ENCODE measurements at regions not wholly inside any gene's neighbourhood (a gene's known extent, or its start where the extent isn't known, plus 50 kb on each side); places are given as distances from the start of the nearest gene placed in this dataset.

DNA sequence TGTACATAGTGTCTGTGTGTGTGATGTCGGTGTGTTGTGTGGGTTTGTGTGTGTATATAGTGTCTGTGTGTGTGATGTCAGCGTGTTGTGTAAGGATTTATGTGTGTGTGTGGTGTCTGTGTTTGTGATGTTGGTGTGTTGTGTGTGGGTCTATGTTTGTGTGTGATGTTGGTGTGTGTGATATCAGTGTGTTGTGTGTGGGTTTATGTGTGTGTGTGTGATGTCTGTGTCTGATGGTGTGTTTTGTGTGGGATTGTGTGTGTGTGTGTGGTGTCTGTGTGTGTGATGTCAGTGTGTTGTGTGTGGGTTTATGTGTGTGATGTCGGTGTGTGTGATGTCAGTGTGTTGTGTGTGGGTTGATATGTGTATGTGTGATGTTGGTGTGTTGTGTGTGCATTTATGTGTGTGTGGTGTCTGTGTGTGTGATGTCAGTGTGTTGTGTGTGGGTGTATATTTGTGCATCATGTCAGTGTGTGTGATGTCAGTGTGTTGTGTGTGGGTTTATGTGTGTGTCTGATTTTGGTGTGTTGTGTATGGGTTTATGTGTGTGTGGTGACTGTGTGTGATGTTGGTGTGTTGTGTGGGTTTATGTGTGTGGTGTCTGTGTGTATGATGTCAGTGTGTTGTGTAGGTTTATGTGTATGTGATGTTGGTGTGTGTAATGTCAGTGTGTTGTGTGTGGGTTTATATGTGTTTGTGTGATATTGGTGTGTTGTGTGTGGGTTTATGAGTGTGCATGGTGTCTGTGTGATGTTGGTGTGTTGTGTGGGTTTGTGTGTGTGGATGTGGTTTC, 102.4 kb upstream of the CD93 start:
- H3K4me1 Mint-ChIP-seq (ENCODE audit: insufficient read depth, unreplicated experiment), result peaks cover 9% of the 10 kb centered on the region
- ChIA-PET POLR2A (interaction anchor here (1.0 to 1.3 kb wide), 4 partner anchors 27 to 94 kb away, joined by 3 to 9 read pairs (median 4); no protein-coding TSS in a partner anchor), CTCF (interaction anchor here (0.5 to 4.1 kb wide), 7 partner anchors 11 to 497 kb away, joined by 3 to 16 read pairs (median 4); no protein-coding TSS in a partner anchor)
- intact Hi-C loops (cut with micrococcal nuclease), result no loop called here
- H3K36me3 Mint-ChIP-seq (ENCODE audit: insufficient read depth, unreplicated experiment), result no peaks in the 10 kb centered on the region
- TF ChIP-seq, protein P1, sequence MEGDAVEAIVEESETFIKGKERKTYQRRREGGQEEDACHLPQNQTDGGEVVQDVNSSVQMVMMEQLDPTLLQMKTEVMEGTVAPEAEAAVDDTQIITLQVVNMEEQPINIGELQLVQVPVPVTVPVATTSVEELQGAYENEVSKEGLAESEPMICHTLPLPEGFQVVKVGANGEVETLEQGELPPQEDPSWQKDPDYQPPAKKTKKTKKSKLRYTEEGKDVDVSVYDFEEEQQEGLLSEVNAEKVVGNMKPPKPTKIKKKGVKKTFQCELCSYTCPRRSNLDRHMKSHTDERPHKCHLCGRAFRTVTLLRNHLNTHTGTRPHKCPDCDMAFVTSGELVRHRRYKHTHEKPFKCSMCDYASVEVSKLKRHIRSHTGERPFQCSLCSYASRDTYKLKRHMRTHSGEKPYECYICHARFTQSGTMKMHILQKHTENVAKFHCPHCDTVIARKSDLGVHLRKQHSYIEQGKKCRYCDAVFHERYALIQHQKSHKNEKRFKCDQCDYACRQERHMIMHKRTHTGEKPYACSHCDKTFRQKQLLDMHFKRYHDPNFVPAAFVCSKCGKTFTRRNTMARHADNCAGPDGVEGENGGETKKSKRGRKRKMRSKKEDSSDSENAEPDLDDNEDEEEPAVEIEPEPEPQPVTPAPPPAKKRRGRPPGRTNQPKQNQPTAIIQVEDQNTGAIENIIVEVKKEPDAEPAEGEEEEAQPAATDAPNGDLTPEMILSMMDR (IDR thresholded peaks at IDR 0.05; ENCODE audit: unreplicated experiment), result no peak
- no peaks in the 10 kb centered on the region for H3K27me3 Mint-ChIP-seq (ENCODE audit: insufficient read depth, unreplicated experiment)
- no peak for DNase-seq (ENCODE audit: unreplicated experiment)
- no peaks in the 10 kb centered on the region for H3K9me3 Mint-ChIP-seq (ENCODE audit: unreplicated experiment)
- H3K4me3 Mint-ChIP-seq (ENCODE audit: unreplicated experiment), result no peak overlapping the region
- H3K27ac Mint-ChIP-seq (ENCODE audit: low read depth, unreplicated experiment), result no peak overlapping the region
- TSS peak; percentile 57 for BruUV-seq (replicated peaks)

DNA sequence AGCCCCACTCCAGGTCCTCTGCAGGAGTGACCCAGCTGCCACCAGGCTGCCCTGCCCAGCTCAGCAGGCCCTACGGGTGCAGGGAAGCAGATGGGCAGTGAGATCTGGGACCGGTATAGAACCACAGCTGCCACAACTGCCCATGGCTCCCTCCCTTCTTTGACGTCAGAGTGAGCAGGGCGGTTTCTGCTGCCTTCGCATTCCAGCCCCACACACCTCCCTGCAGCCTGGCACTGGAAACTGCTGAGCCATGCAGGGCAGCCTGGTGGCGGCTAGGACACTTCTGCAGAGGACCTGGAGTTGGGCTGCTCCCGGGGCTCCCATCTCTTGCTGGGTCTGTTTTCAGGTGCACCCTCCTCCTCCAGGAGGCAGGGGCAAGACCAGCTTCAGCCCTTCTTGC, 101.6 kb upstream of the CD93 start:
- no peaks in the 10 kb centered on the region for H3K27me3 Mint-ChIP-seq (ENCODE audit: insufficient read depth, unreplicated experiment)
- peak; percentile 64 for DNase-seq (ENCODE audit: unreplicated experiment)
- POLR2A ChIA-PET, result interaction anchor here (0.6 to 1.1 kb wide), 7 partner anchors 14 to 477 kb away, joined by 3 to 9 read pairs (median 3); no protein-coding TSS in a partner anchor
- intact Hi-C loops (cut with micrococcal nuclease), result no loop called here
- peaks cover 6% of the 10 kb centered on the region for H3K4me1 Mint-ChIP-seq (ENCODE audit: insufficient read depth, unreplicated experiment)
- H3K4me3 Mint-ChIP-seq (ENCODE audit: unreplicated experiment), result no peak overlapping the region
- no peaks in the 10 kb centered on the region for H3K9me3 Mint-ChIP-seq (ENCODE audit: unreplicated experiment)
- BruUV-seq (replicated peaks), result no TSS peak
- CTCF ChIA-PET, result interaction anchor here (0.5 to 4.1 kb wide), 6 partner anchors 16 to 496 kb away, joined by 3 to 16 read pairs (median 4); no protein-coding TSS in a partner anchor
- H3K36me3 Mint-ChIP-seq (ENCODE audit: insufficient read depth, unreplicated experiment), result no peaks in the 10 kb centered on the region
- TF ChIP-seq, protein P1 (IDR thresholded peaks at IDR 0.05; ENCODE audit: unreplicated experiment), result no peak
- H3K27ac Mint-ChIP-seq (ENCODE audit: low read depth, unreplicated experiment), result no peak overlapping the region

DNA sequence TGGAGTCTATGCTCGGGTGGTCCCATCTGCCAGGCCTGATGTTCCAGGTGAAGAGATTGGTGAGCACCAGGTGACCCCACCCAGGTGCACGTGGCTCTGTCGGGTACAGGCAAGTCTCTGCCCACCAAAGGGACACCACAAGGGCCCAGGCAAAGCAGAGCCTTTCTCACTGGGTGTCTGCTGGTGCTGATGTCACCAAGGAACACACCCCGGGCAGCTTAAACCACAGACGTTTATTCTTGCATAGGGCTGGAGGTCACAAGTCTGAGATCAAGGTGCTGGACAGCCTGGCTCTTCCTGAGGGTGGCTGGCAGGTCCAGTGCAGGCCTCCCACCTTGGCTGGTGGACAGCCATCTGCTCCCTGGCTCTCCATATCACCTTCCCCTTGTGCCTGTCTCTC, 100.7 kb upstream of the CD93 start:
- no peak overlapping the region for H3K4me3 Mint-ChIP-seq (ENCODE audit: unreplicated experiment)
- POLR2A ChIA-PET, result interaction anchor here (0.6 to 1.5 kb wide), 3 partner anchors 11 to 36 kb away, joined by 3 read pairs; no protein-coding TSS in a partner anchor
- no peaks in the 10 kb centered on the region for H3K27me3 Mint-ChIP-seq (ENCODE audit: insufficient read depth, unreplicated experiment)
- CTCF ChIA-PET, result interaction anchor here (1.0 to 4.1 kb wide), 2 partner anchors 51 to 495 kb away, joined by 3 to 16 read pairs; no protein-coding TSS in a partner anchor
- peaks cover 6% of the 10 kb centered on the region for H3K4me1 Mint-ChIP-seq (ENCODE audit: insufficient read depth, unreplicated experiment)
- TF ChIP-seq, protein P1 (IDR thresholded peaks at IDR 0.05; ENCODE audit: unreplicated experiment), result no peak
- H3K27ac Mint-ChIP-seq (ENCODE audit: low read depth, unreplicated experiment), result no peak overlapping the region
- intact Hi-C loops (cut with micrococcal nuclease), result no loop called here
- no peaks in the 10 kb centered on the region for H3K9me3 Mint-ChIP-seq (ENCODE audit: unreplicated experiment)
- no peak for DNase-seq (ENCODE audit: unreplicated experiment)
- BruUV-seq (replicated peaks), result no TSS peak
- H3K36me3 Mint-ChIP-seq (ENCODE audit: insufficient read depth, unreplicated experiment), result no peaks in the 10 kb centered on the region

DNA sequence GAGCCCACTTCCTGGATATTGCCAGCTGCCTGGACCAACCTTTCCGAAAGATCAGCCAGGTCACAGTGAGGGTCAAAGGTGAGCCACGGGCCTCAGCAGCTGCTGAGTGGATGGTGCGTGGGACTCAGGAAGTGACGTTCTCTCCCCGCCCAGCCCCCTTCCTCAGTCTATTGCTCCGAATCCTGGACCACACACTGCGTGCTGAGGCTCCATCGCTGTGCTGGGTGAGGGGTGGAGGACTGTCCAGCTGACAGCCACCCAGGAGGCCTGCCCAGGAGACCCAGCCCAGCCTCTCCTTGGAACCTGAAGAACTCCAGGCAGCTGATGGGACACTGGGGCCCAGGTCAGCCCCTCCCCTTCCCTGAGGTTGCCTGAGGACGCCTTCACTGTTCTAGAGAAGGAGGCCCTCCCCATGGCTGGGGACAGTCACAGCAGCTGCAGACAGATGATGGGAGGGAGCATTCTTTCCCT, 94.4 kb upstream of the CD93 start:
- H3K36me3 Mint-ChIP-seq (ENCODE audit: insufficient read depth, unreplicated experiment), result no peaks in the 10 kb centered on the region
- peaks cover 2% of the 10 kb centered on the region for H3K9me3 Mint-ChIP-seq (ENCODE audit: unreplicated experiment)
- H3K27ac Mint-ChIP-seq (ENCODE audit: low read depth, unreplicated experiment), result no peak overlapping the region
- BruUV-seq (replicated peaks), result no TSS peak
- intact Hi-C loops (cut with micrococcal nuclease), result no loop called here
- TF ChIP-seq, protein P1 (IDR thresholded peaks at IDR 0.05; ENCODE audit: unreplicated experiment), result no peak
- CTCF ChIA-PET, result interaction anchor here (0.6 to 2.0 kb wide), 7 partner anchors 13 to 488 kb away, joined by 3 to 11 read pairs (median 3); no protein-coding TSS in a partner anchor
- no peaks in the 10 kb centered on the region for H3K27me3 Mint-ChIP-seq (ENCODE audit: insufficient read depth, unreplicated experiment)
- no peak for DNase-seq (ENCODE audit: unreplicated experiment)
- H3K4me1 Mint-ChIP-seq (ENCODE audit: insufficient read depth, unreplicated experiment), result no peaks in the 10 kb centered on the region
- POLR2A ChIA-PET, result interaction anchor here (0.6 to 1.7 kb wide), 6 partner anchors 9 to 875 kb away, joined by 3 to 4 read pairs (median 3); no protein-coding TSS in a partner anchor
- H3K4me3 Mint-ChIP-seq (ENCODE audit: unreplicated experiment), result no peak overlapping the region
